HTR-8/SVneo (cell line): ENCODE measurements at regions not wholly inside any gene's neighbourhood (a gene's known extent, or its start where the extent isn't known, plus 50 kb on each side); places are given as distances from the start of the nearest gene placed in this dataset.

ENCODE experiments used
- DNase-seq: peaks from one replicate; pipeline ENCODE4 v3.0.0; 2011; ENCODE audit warnings: low spot score, mixed read lengths; ENCODE audit not compliant: insufficient read length
- FAIRE-seq: peaks from 2 replicates; lab custom pipeline; 2011; peaks lifted over from hg19 to GRCh38; lab: Jason Lieb, UNC

DNA sequence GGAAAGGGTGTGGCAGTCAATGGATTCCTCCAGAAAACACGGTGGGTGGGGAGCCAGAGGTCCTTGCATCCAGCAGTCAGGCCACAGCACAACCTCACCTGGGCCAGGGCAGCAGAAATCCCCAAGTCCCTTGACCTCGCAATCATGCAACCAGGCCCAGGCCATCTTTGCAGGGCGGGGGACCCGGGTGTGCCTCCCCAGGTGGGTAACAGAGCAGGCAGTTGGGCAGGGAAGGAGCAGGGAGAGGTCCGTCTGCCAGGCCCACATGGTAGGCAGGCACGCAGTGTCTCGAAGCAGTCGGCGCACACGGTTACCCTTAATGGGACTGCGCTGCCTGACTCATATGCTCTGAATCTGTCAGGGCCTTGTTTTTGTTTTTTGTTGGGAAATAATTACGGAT lies 153.0 kb downstream of the RBFOX3 start:
- DNase-seq, result no peak
- no peak for FAIRE-seq

DNA sequence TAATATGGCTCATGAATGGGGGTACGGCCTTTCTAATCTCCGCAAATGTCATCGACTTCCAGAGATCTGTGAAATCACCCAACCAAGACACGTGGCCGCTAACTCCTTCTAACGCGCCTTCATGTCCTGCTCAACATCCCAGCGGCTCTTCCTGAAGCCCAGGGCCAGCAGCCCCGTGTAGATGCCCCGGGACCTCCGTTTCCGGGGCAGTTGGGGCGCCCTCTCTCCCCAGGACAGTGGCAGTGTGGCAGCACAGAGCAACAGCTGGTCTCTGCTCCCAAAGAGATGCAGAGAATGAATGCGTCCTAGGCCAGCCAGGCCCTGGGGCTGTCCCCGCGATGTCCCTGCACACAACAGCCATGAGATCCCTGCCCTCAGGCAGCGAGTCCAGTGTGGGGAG lies 153.5 kb downstream of the RBFOX3 start:
- DNase-seq (no peak), FAIRE-seq (no peak)

DNA sequence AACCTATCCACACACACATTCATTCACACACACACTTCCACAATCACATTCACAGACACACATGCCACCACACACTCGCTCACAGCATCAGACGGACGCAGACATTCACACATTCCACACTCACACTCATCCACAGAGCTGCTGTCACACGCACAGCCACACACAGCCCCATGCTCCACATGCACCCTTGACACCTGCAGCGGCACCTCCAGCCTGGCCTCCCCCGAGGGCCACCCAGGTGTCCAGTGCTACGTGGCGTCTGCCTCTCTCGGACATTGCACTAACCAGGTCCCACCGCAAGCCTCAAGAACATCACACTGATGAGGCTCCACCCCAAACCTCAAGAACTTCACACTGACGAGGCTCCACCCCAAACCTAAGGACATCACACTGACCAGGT lies 155.2 kb downstream of the RBFOX3 start:
- DNase-seq (no peak), FAIRE-seq (no peak)

DNA sequence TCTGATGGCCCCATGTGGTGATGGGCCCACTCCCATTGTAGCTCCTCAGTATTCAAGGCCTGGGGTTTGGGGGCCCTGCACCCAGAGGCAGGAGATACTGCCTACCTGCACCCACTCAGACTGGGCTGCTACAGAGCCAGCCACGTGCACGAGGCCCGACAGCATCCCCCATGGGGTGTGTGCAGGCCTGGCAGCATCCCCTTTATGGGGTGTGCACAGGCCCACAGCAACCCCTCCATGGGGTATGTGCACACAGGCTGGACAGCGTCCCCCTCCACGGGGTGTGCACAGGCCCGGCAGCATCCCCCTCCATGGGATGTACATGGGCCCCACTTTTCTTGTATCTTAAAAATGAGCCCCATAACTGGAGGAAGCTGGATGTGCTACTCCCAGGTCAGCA lies 156.0 kb downstream of the RBFOX3 start:
- FAIRE-seq, result no peak
- DNase-seq, result no peak

DNA sequence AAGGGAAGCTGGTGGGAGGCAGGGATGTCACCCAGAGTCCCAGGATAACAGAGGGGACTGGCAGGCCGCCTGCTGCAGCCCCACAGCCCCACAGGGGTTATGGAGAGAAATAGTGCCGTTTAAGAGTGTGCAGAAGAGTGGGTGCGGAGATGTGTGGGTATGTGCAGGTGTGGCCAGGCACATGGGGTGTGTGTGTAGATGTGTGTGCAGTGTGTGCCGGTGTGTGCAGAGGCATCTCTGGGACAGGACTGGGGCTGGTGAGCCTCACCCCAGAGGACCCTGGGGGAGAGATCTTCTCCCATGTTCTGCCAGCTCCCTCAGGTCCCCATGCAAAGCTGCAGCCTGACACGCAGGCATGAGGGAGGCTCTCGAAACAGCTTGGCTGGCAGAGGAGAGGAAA lies 157.4 kb downstream of the RBFOX3 start:
- FAIRE-seq, result no peak
- DNase-seq, result no peak

DNA sequence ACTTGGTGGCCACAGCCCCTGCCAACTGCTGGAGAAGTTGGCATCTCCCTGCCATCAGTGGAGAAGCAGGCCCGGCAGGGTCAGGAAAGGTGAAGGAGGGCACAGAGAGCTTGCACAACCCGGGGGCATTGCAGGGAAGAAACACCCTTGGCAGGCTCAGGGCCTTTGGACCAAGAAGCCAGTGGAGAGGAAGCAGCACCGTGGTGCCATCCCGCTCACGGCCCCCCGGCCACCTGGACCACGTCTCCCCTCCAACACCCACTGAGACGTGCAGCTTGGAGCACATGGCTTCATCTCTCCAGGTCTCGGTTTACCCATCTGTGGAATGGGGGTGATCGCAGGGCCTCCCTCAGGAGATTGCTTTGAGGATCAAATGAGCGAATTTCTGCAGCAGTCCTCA lies 158.1 kb downstream of the RBFOX3 start:
- FAIRE-seq (no peak), DNase-seq (no peak)

DNA sequence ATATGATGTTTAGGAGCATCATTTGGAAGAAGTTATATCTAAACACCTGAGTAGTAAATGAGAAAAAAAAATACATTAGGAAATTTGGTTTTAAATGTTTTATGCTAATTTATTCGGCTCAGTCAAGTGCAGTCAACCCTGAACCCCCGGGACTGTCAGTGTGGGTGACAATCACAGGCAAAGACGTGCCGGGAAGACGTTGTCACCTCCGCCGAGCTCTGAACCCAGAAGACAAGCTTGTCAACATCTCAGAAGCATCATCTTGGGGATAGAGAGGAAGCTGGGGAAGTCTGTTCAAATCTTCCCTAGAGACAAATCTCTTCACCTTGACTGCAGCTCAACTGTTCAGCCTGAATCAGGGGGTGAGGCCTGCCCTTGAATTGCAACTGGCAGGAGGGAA lies 159.7 kb downstream of the RBFOX3 start:
- DNase-seq (no peak), FAIRE-seq (no peak)

DNA sequence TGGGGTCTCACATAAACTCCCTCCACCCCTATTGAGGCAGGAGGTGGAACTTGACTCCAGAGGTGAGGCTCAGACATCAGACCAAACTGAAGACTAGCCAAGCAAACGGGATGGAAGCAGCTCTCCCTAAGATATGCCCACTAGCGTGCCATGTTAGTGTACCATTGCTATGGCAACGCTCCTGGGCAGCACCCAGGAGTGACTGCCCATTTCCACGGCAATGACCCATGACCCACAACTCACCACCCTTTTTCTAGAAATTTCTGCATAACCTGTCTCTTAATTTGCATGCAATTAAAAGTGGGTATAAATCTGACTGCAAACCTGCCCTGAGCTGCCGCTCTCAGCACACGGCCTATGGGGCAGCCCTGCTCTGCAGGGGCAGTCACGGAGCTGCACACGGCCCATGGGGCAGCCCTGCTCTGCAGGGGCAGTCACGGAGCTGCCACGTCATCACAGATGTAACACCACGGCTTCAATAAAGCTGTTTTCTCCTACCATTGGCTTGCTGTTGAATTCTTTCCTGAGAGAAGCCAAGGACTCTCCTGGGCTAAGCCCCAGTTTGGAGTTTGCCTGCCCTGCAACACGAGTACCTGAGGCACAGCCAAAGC lies 164.3 kb downstream of the RBFOX3 start:
- FAIRE-seq (no peak), DNase-seq (no peak)

DNA sequence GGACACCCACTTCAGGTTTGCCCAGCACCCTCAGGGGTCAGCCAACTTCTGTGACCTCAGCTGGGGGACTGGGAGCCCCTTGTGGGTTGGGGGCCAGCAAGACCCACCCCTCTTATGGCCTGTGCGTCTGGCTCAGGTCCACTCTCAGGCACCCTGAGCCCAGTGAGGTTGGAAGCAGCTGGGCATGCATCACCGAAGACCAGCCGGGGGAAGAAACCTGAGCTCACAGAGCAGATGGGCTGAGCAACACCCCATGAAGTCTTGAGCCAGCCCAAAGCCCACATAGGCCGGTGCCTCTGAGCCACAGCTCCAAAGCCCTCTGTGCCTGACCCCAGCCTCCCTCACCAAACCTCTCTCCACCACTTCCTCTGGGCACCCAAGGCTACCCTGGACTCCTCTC lies 166.7 kb downstream of the RBFOX3 start:
- DNase-seq (no peak), FAIRE-seq (no peak)

DNA sequence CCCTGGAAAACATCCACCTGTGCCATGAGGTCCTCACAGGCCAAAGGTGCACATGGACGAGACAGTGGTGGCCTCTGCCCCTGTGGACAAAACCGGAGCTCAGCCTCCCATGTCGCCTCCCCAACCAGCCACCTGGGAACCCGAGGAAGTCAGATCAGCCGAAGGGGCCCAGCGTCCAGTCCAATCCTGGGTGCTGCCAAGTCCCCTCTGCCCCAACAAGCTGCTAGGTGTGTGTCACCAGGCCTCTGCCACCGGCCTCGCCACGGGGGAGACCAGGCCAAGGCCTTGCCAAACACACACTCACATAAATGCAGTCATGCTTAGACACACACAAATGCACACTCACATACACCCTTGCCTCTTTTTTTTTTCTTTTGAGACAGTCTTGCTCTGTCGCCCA lies 167.8 kb downstream of the RBFOX3 start:
- no peak for FAIRE-seq
- no peak for DNase-seq

DNA sequence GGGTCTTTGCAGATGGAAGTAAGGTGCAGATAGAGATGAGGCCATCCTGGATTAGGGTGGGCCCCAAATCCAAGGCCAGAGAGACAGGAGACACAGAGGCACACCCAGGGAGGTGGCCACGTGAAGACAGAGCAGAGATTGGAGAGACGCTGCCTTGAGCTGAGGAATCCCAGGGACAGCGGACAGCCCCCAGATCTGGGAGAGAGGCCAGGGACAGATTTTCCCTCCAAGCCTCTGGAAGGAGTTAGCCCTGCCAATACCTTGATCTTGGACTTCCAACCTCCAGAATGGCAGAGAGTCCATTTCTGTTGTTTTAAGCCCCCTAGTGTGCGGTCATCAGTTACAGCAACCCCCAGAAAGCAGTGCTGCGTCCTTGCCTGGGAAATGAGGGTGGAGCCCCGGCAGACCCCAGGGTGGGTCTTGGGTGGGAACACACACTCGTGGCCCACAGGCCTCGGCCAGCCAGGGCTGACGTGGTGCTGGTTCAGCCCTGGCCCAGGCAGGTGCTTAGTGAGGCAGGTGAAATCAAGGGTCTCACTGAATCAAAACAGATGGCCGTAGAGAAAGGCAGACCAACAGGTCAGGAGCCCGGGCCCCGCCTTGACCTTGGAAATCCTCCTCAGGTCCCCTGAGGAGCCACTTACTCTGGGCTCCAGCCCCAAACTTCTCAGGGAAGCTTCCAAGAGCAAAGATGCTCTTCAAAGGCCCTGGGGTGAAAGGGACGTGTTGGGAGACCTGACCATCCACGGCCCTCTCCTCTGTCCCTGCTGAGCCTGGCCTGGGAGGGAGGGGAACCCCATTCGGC lies 169.3 kb downstream of the RBFOX3 start:
- DNase-seq (no peak), FAIRE-seq (no peak)

DNA sequence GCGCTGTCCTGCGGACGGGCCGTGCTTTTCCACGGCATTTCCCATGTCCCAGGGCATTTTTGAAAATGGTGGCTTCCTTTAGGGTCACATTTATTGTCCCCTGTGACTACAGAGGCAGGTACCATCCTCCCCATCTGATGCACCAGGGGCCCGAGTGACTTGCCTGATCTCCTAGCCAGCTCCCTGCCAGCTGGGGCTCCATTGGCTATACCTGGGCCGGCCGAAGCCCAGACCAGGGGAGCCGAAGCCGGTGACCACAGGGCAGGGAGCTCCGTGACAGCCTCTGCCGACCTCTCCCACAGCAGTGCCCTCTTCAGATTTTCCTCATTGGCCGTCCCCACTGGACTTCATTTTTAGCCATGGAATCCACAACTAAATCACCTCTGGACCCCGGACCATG lies 170.6 kb downstream of the RBFOX3 start:
- FAIRE-seq (no peak), DNase-seq (no peak)

DNA sequence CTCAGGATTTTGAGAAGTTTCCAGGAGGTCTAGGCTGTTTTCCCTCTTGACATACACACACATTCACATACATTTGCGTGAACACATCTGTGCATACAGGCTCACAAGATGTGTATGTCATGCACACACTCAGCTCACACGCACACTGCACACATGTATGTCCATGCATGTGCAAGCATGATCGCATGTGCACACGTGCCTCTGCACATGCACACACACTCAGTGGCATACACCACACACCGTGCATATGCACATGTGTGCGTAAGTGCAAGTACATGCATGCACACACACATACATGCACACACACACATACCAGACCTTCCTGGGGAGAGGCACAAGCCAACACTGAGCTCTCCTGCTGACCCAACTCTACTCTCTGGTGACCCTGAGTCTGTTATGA lies 171.4 kb downstream of the RBFOX3 start:
- DNase-seq (no peak), FAIRE-seq (peak; percentile 76)

DNA sequence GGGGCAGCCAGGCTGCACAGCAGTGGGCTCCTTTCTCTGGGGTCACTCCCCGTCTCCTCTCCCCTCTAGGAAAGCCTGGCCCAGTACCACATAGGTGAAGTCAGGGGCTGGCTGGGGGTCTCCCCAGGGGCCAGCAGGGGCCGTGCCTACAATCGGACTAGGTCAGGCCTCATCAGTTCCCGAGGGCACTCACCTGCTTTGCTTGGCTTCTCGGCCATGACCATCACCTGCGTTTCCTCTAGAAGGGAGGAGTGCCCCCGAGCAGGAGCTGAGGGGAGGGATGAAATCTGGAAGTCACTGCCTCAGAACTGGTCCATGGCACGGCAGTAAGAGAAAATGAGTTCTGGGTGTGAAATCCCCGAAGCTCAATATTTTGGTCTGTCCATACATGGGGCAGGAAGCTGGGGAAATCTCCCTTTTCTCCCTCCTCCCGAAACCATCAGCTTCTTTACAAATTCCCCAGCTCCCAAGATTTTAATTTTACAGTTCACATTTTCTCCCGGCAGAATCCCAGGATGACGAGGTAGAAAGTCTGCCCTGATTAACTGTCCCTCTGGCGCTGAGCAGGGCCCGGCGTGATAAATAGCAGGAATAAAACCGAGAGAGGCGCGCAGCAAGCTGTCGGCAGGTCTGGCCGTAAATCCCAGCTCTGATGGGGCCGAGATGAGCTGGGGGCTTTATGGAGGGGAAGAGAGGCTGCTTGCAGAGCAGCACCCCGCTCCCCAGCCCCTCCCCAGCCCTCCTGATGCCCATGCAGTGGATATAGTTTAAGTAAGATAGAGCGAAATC lies 172.1 kb downstream of the RBFOX3 start:
- DNase-seq (no peak), FAIRE-seq (no peak)

DNA sequence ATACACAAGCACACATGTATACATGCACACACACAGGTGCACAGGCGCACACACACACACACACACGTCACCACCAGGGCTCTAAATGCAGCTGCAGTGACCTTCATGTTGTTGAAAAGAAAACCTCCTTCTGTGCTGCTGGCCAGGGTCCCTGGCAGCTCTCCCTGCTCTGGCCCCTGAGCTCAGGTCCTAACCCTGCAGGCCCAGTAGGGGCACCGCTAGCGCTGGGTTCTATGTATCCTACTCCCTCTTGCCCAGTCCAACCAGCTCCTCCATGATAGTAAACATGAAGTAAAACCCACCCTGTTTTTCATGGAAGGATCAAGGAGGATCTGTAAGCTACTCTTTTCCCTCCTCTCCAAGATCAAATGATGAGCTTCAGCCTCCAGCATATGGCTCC lies 172.8 kb downstream of the RBFOX3 start:
- no peak for FAIRE-seq
- no peak for DNase-seq

DNA sequence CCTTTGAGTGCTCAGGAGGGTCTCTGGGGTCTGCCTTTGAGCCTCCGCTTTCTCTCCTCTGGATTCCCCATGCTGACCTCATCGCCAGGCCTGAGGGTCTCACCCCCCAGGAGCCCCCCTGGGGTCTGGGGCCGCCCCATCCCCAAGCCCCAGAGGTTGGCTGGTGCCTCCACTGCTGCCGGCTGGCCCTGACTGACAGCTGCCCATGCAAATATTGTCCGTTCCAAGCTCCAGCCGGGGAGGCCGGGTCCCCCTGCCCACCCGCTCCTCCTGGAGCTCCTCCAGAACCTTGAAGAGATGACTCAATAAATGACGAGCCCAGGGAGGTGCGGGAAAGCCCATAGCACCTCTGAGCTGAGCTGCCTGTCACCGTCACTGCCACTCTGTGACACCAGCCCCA lies 173.8 kb downstream of the RBFOX3 start:
- DNase-seq (no peak), FAIRE-seq (no peak)

DNA sequence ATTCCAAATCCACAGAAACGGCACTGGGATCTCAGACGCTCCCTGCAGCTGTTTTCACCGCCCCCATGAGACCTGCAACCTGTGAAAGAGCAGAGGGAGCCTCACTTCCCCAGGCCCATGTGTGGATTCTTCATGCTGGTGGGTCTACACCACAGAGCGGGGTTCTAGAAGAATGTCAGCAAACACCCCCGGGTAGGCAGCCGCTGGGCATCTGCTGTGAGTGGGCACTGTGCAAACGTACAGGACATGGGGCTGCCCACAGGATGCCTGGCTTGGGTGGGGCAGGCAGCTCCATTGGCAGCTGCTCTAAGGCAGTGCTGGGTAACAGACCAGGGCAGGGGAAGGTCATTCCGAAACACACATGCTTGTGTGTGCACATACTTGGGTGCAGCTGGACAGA lies 174.9 kb downstream of the RBFOX3 start:
- FAIRE-seq (no peak), DNase-seq (no peak)

DNA sequence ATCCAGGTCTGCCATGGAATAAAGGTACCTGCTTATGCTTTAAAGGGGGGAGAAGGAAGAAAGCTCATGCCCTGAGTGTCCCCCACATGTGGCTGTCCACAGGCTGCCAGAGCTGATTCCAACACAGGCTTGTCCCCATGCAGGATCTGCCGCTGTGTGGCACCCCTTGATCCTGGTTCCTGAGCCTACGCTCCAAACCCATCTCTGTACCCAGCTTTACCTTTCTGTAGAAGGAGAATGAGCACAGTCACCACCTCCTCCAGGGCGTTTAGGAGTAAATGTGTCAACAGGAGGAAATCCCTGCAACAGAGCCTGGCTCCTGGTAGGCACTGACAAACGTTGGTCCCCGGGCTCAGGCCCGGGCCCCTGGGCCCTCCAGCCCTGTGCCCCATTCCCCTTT lies 175.6 kb downstream of the RBFOX3 start:
- no peak for DNase-seq
- FAIRE-seq, result no peak

DNA sequence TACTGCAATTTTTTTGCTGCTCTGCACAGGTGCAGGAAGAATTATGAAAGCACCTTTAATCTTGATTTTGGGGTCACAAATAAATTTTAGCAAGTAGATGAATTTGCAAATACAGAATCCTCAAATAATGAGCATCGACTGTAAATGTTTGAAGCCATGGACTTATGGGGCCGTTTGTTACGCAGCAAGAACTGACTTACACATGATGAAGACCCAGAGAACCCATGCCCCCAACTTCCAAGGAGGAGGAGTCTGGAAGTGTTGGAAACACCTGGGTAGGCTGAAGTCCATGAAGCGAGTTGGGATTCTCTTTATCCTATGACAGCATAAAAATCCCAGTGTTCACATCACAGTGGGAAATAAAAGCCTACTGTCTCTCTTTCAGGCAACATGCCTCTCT lies 176.6 kb downstream of the RBFOX3 start:
- DNase-seq, result no peak
- no peak for FAIRE-seq

DNA sequence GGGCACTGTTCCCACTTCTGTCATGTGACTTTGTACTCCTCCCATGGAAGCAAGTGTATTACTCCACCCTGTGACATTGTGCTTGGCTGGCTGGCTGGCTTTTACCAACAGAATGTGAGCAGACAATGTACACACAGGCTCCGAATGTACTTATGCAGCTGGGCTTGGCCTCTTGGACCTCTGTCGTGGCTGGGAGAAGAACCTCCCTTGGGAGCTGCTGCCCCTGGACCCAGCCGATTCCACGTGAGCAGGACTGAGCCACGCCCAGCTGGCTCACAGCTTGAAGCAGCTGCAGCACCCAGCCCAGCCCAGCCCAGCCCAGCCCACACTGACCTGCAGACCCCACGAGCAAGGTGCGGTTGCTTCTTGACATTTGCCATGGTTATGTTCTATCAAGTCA lies 177.5 kb downstream of the RBFOX3 start:
- FAIRE-seq (no peak), DNase-seq (no peak)

DNA sequence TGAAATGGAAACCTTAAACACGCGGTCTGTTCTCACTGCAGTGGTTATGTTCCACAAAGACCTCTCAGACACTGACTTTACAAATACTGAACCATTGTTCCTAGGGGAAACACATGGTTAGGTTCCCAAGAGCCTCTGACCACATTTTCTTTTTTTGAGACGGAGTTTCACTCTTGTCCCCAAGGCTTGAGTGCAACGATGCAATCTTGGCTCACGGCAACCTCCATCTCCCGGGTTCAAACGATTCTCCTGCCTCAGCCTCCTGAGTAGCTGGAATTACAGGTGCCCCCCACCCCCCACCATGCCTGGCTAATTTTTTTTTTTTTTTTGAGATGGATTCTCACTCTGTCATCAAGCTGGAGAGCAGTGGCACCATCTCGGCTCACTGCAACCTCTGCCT lies 179.7 kb downstream of the RBFOX3 start:
- FAIRE-seq, result no peak
- no peak for DNase-seq
